PC-9 (cell line): ENCODE measurements at regions not wholly inside any gene's neighbourhood (a gene's known extent, or its start where the extent isn't known, plus 50 kb on each side); places are given as distances from the start of the nearest gene placed in this dataset.

ENCODE experiments used
- BruUV-seq: library from RNA; stranded (reverse); fragments of 400-500 nt; replicated peaks from 2 replicates; lab custom pipeline; 2021; lab: Mats Ljungman, UMichigan
- CTCF ChIA-PET: fragments of 300-600 bp; sonication (Branson Sonifier 250); formaldehyde crosslinking; loops from one replicate; lab custom pipeline; 2022; ENCODE audit warnings: antibody characterized with exemption; lab: Charles Lee
- POLR2A ChIA-PET: fragments of 300-600 bp; sonication (Branson Sonifier 250); formaldehyde crosslinking; loops from one replicate; lab custom pipeline; 2022; ENCODE audit warnings: antibody characterized with exemption; ENCODE audit not compliant: unreplicated experiment; lab: Charles Lee
- DNase-seq, 2 experiments: peaks; one replicate each; pipeline versions ENCODE4 v3.0.0 to v3.0.0-alpha.2; 2015 to 2022; ENCODE audit warnings: mixed read lengths in 1 of 2
- H2AFZ ChIP-seq: fragments of 200-600 bp; sonication (generic); 2 replicates; pipeline ENCODE4 v1.8.1; 2017; ENCODE audit warnings: antibody characterized with exemption
- H3F3A ChIP-seq: fragments of 200-600 bp; sonication (generic); 2 replicates; pipeline ENCODE4 v1.8.1; 2017; ENCODE audit warnings: antibody characterized with exemption, mild to moderate bottlenecking, low read depth; ENCODE audit not compliant: insufficient read depth
- H3K27ac ChIP-seq: fragments of 200-600 bp; sonication (generic); 2 replicates; pipeline ENCODE4 v1.6.1; 2016; ENCODE audit warnings: mixed run types
- H3K27me3 ChIP-seq: fragments of 200-600 bp; sonication (generic); 2 replicates; pipeline ENCODE4 v1.6.1; 2016; ENCODE audit warnings: low read depth, mixed run types; ENCODE audit not compliant: insufficient read depth
- H3K36me3 ChIP-seq: fragments of 200-600 bp; sonication (generic); 2 replicates; pipeline ENCODE4 v1.6.1; 2016; ENCODE audit warnings: low read depth, mixed run types
- H3K4me1 ChIP-seq: fragments of 200-600 bp; sonication (generic); replicated peaks from 2 replicates; pipeline ENCODE4 v1.6.1; 2016; ENCODE audit warnings: mixed run types; ENCODE audit not compliant: insufficient read depth
- H3K4me2 ChIP-seq: fragments of 200-600 bp; sonication (generic); 2 replicates; pipeline ENCODE4 v1.6.1; 2017; ENCODE audit warnings: mixed run types
- H3K4me3 ChIP-seq: fragments of 200-600 bp; sonication (generic); 2 replicates; pipeline ENCODE4 v1.6.1; 2016; ENCODE audit warnings: mixed run types
- H3K79me2 ChIP-seq: fragments of 200-600 bp; sonication (generic); 2 replicates; pipeline ENCODE4 v1.6.1; 2017; ENCODE audit warnings: low read depth, mixed run types
- H3K9me2 ChIP-seq: fragments of 200-600 bp; sonication (generic); 2 replicates; pipeline ENCODE4 v1.8.1; 2017; ENCODE audit warnings: mild to moderate bottlenecking; ENCODE audit not compliant: insufficient read depth
- H3K9me3 ChIP-seq: fragments of 200-600 bp; sonication (generic); 2 replicates; pipeline ENCODE4 v1.8.1; 2016; ENCODE audit warnings: low read depth; ENCODE audit not compliant: insufficient read depth
- H4K20me1 ChIP-seq: fragments of 200-600 bp; sonication (generic); 2 replicates; pipeline ENCODE4 v1.8.1; 2017; ENCODE audit not compliant: insufficient read depth
- EZH2 ChIP-seq: fragments of 200-600 bp; sonication (generic); IDR thresholded peaks from 2 replicates; pipeline ENCODE4 v1.8.0; 2017; ENCODE audit warnings: antibody characterized with exemption, low read depth
- intact Hi-C: fragments of 100-400 bp; cut with micrococcal nuclease; formaldehyde crosslinking; loops from one replicate; pipeline ENCODE4 v1.10.0; 2022; ENCODE audit not compliant: unreplicated experiment
- TF ChIP-seq, protein P1 (sequence below): fragments of 200-600 bp; sonication (generic); conservative IDR thresholded peaks from 2 replicates; pipeline ENCODE4 v1.6.1; 2017; ENCODE audit warnings: mixed run types, antibody characterized with exemption, mild to moderate bottlenecking, moderate library complexity

GRCh38 chr3:130288670-130289069 is 56.8 kb upstream of the COL6A5 start:
- H3K79me2 ChIP-seq, result no peaks in the 10 kb centered on the region
- CTCF ChIA-PET, result no interaction called here
- H3K9me3 ChIP-seq, result no peaks in the 10 kb centered on the region
- peaks cover 8% of the 10 kb centered on the region; the same call in 1 of the 2 replicates for H3K27me3 ChIP-seq
- no peaks in the 10 kb centered on the region for H4K20me1 ChIP-seq
- POLR2A ChIA-PET, result no interaction called here
- DNase-seq, result no peak
- H3K36me3 ChIP-seq, result no peaks in the 10 kb centered on the region
- TF ChIP-seq, protein P1, sequence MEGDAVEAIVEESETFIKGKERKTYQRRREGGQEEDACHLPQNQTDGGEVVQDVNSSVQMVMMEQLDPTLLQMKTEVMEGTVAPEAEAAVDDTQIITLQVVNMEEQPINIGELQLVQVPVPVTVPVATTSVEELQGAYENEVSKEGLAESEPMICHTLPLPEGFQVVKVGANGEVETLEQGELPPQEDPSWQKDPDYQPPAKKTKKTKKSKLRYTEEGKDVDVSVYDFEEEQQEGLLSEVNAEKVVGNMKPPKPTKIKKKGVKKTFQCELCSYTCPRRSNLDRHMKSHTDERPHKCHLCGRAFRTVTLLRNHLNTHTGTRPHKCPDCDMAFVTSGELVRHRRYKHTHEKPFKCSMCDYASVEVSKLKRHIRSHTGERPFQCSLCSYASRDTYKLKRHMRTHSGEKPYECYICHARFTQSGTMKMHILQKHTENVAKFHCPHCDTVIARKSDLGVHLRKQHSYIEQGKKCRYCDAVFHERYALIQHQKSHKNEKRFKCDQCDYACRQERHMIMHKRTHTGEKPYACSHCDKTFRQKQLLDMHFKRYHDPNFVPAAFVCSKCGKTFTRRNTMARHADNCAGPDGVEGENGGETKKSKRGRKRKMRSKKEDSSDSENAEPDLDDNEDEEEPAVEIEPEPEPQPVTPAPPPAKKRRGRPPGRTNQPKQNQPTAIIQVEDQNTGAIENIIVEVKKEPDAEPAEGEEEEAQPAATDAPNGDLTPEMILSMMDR, result no peak
- no peak for TF ChIP-seq EZH2
- no TSS peak for BruUV-seq
- intact Hi-C loops, result no loop called here
- H3K9me2 ChIP-seq, result no peaks in the 10 kb centered on the region
- H3K4me2 ChIP-seq, result no peak overlapping the region
- no peak overlapping the region for H2AFZ ChIP-seq
- no peaks in the 10 kb centered on the region for H3K4me1 ChIP-seq
- H3K4me3 ChIP-seq, result no peak overlapping the region
- no peaks in the 10 kb centered on the region for H3F3A ChIP-seq
- H3K27ac ChIP-seq, result no peak overlapping the region

DNA sequence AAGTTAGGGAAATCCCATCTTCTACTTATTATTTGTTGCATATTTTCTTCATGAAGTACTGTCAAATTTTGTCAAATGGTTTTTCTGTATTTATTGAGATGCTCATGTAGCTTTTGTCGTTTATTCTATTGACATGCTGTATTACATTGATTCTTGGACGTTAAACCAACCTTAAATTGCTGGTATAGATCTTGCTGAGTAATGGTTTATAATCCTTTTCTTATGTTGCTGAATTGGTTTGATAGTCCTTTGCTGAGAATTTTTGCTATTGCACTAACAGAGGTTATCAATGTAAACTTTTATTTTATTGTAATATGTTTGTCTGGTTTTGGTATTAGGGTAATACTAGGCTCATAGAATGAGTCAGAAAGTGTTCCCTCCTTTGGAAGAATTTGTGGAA is 54.3 kb upstream of the COL6A5 start:
- Histone ChIP-seq H3F3A (no peaks in the 10 kb centered on the region), H2AFZ (no peak overlapping the region), H3K79me2 (no peaks in the 10 kb centered on the region), H3K4me2 (no peak overlapping the region), H3K9me2 (no peaks in the 10 kb centered on the region), H3K36me3 (no peaks in the 10 kb centered on the region), H3K4me1 (no peaks in the 10 kb centered on the region), H3K27ac (no peak overlapping the region), H4K20me1 (no peaks in the 10 kb centered on the region), H3K27me3 (no peaks in the 10 kb centered on the region), H3K4me3 (no peak overlapping the region), H3K9me3 (no peaks in the 10 kb centered on the region)
- intact Hi-C loops, result no loop called here
- CTCF ChIA-PET, result no interaction called here
- POLR2A ChIA-PET, result no interaction called here
- TF ChIP-seq EZH2, result no peak
- TF ChIP-seq, protein P1, result no peak
- no peak for DNase-seq
- no TSS peak for BruUV-seq

DNA sequence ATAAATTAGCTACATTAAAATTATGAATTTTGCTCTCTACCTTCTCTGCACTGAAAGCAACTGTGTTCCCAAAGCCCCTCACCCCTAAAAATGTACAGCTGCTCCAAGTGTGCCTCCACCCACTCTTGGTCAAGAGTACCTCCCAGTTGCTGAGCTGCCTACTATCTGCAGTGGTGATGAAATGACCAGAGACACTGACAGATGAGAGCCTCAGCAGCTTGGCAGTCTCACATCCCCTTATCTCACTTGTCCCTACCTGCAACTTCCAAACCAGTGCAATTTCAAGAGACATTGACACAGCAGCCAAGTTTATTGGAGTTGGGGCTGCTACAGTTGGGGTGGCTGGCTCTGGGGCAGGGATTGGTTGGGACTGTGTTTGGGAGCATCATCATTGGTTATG is 52.2 kb upstream of the COL6A5 start:
- BruUV-seq, result no TSS peak
- TF ChIP-seq, protein P1, result no peak
- TF ChIP-seq EZH2, result no peak

More for the DNA sequence above, 52.2 kb upstream of the COL6A5 start:
- Histone ChIP-seq H3K9me3 (no peaks in the 10 kb centered on the region), H3K4me2 (no peak overlapping the region), H3K27me3 (no peaks in the 10 kb centered on the region), H3K27ac (no peak overlapping the region), H3K36me3 (no peaks in the 10 kb centered on the region), H3K4me1 (no peaks in the 10 kb centered on the region), H3K79me2 (no peaks in the 10 kb centered on the region), H2AFZ (no peak overlapping the region), H3F3A (no peaks in the 10 kb centered on the region), H4K20me1 (no peaks in the 10 kb centered on the region), H3K4me3 (no peak overlapping the region), H3K9me2 (no peaks in the 10 kb centered on the region)
- ChIA-PET POLR2A (no interaction called here), CTCF (no interaction called here)
- DNase-seq, result no peak
- intact Hi-C loops, result no loop called here
